Brain pericyte (primary cell): ENCODE measurements at regions not wholly inside any gene's neighbourhood (a gene's known extent, or its start where the extent isn't known, plus 50 kb on each side); places are given as distances from the start of the nearest gene placed in this dataset.
A peak's percentile ranks its signal among the peaks of the same experiment; 100 is the strongest.

Source experiments
- DNase-seq: peaks from one replicate; pipeline ENCODE4 v3.0.0-alpha.2; 2012; ENCODE audit warnings: low read depth, low spot score

DNA sequence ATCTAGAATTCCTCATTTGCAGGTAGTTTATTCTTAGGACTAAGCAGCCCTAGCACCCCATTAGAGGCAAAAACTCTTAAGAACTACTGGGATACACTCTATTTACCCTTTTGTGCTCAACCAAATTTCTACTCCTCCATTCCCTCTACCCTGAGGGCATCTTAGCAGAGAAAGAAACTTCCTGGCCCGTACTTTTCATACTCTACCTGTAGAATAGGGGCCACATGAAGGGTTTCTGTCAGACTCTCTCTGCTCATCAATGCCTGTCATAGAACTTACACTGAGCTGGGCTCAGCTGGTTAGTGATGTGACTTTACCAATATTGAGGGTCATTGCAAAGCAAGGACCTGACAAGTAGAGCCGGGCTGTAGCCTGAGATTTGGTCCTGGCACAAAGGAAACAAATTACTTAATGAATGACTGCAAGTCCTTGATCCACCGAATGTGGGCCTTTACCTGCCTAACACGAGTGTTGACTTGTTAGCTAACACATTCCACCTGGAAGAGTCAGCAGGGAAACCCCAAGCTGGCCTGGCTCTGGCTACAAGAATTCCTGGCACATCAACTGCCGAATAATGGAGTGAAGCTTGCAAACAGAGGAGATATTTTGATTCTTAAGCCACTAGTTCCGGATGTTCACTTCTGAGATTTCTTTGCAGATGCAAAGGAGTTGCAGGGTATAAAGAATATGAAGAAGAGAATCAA, 280.5 kb upstream of the JAG1 start:
- no peak for DNase-seq

DNA sequence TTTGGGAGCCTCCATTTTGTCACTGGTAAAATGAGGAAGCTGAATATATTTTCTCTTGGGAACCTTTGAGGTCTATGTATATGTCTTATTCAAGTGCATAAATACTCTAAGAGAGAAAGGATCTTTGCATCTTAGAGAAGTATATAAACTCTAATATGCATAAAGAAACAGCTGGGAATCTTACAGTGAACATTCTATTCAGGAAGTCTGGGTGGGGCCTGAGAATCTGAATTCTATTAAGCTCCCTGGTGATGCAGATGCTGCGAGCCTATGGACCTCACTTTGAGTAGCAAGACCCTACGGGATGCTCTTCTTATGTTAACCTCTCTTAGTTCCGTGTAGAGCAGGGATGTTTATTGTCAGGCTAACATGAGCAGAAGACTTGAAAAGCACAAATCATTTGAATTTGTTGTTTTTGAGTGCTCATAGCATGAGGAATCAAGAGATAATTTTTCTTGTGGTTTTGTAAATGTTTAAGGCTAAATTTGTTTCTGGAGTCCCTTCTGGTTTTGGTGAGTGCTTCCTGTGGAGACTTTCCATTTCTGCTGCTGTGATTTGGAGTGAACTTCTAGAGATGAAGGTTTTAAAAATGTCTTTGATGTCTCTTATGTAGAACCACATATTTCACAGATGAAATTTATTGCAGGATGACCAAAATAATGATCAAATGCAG, 281.2 kb upstream of the JAG1 start:
- no peak for DNase-seq

DNA sequence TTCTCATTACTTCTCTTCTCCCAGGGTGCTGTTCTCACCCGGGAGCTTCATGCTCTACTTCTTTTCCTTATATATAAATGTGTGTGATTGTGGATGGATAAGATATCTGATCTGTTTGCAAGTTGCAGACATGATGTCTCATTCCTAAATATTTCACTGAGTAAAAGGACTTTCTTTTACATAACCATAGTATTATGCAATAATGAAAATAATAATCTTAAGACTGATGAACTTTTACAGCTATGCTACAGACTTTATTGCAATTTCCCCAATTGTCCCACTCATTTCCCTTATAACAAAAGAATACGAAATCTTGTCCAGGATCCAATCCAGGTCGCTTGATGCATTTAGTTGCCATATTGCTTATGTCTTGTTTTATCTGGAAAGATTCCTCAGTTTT, 284.5 kb upstream of the JAG1 start:
- no peak for DNase-seq

DNA sequence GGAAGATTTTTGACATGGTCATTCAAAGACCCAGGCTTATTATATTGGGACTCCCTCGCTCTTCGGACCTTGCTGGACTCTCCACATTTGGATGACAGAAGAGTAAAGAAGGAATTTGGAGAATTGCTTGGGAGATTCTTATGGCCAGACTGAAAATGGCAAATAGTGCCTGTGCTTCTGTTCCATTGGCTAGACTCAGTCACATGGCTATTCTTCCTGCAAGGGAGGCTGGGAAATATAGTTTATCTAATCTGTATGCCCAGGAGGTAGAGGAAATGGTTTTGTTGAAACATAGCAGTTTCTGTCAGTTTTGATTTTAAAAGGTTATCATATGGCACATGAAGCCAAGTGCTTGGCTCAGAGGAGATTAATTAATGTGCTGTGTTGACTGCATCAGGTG, 286.6 kb upstream of the JAG1 start:
- DNase-seq: no peak

DNA sequence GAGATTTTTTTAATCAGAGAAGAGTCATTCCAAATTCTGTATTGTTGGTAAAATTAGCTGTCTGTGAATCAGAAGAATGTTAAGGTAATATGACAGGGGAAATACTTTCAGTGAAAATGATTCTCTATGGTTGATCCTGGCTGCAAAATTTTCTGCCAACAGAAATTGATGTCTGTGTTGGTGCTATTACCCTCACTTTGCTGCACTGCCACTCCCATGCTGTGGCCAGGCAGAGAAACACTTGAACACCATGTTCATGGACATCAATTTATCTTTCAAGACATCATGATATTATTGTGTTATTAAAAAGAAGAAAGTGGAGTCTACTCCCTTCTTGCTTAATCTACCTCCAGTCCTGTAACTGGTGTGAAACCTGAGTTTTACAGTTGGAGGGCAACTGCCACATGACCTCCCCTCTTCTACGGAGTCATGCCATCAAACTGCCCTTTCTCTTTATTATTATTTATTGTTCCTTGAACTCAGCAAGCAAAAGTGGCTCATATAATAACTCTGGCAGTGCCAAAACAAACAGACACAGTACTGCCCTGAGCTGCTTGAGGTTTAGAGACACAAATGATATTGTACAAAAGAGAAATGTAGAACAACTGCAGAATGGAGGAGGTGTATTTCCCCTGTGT, 288.0 kb upstream of the JAG1 start:
- DNase-seq: peak; percentile 43

DNA sequence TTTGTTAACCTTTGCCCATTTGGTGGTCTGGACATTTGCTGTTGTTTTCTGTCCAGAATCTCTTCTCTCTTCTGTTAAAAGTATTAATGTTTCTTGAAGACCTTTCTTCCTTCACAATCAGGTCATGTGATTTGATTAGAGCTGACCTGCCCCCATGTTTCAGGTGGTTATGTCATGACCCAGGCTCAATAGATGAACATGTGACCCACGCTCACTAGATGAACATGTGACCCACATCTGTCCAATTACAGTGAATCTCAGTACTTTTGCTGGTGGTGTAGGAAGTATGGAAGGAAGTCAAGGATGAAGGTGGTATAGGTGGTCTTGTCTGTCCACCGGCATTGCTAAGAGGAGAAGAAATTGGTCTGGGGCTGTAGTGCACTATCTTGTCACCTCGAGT, 289.1 kb upstream of the JAG1 start:
- DNase-seq: no peak

DNA sequence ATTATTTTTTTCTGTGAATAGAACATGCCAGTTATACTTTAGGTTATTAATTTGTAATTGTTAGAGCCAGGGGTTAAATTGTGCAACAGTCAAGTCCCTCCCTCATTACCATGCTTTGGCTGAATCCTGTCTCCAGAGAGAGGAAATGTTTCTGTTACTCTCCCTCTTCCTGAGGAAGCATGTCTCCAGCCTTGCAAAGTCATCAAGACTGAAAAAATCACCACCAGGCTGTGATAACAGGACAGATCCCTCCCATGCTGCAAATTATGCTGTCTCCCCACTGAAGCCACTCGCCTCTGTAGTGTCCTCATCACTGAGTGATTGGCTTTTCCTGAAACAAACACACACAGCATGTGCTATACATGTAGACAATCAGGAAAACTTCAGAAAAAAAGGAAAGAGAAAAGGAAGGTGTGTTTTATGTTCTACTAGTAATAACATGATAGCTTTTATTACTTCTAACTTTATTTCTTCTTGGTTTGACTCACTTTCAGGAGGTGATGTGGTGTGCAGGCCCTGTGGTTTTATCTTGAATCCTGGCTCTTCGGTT, 290.0 kb upstream of the JAG1 start:
- no peak for DNase-seq

DNA sequence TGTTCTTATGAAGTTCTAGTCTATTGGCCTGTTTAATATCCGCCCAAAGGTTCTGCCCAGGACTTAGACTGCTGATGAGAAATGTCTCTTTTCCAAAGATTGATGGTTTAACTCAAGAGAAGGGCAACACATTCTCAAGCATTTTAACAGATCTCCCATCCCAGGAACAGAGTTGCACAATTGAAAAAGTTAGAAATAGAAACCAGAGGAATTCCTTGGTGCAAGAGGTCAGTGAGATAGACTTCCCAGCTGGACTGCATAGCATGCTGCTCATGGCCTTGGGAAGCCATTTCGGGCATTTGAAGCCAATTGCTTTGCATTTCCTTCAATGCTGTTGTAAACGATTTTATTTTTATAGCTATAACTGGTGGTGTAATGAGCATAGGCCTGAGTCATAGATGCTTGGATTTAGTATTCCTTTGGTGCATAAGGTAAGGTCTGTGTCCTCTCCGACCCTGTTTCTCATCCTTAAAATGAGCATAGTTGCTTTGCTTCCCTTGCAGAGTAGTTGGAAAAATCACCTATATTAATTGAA, 292.2 kb upstream of the JAG1 start:
- DNase-seq: no peak

DNA sequence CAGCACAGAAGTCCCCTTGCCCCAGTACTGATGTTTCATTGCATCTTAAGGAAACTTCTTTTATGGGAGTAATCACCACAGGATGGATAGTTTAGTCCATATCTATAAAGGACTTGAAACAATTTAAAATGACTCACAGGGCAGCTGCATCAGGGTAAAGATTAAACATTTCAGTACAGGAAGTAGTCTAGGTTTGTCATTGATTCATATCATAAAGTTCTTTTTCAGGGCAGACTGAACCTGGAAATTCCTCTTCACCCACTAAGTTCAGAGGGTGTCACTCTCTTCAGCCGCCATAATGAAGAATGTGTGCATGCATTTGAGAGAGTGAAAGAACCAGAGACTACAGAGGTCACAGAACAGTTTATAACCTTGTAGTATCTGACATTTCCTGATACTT, 296.3 kb upstream of the JAG1 start:
- DNase-seq: no peak

DNA sequence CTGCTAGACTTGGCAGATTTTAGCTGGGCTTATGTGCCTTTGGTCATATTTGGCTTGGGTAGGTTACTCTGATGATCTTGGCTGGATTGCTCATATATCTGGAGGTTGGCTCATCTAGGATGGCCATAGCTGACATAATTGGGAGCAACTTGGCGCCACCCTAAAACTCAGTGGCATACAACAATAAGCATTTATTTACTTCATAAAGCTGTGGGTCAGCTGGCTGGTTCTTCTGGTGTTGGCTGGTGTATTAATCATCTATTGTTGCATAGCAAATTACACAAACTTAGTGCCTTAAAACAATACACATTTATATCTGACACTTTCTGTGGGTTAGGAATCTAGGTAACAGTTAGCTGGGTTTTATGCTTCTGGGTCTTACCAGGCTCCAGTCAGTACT, 297.3 kb upstream of the JAG1 start:
- no peak for DNase-seq

DNA sequence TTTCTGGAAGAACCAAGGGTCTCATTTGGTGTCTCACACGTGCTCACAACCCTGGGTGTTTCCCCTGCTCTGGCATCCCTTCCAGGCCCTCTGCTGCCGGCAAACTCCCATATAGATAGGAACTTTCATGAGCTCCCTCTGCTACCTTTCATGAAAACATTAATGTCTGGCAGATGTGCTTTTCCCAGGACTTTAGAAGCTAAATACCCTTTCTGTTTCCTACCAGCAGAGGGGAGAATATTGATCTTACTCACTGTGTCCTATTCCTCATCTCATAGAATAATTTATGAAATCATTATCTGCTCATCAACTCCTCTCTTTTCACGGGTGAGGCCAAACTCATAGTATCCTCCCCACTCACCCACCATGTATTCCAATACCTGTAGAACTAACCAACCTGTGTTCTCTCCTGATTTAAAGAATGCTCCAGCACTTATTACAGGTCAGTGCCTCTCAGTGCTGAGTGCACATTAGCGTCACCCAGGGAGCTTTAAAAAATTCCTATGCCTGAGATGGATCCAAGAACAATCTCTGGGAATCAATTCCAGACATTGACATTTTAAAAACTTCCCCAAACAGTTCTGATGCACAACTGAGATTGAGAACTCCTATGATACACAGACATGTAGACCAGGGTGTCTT, 298.5 kb upstream of the JAG1 start:
- no peak for DNase-seq

DNA sequence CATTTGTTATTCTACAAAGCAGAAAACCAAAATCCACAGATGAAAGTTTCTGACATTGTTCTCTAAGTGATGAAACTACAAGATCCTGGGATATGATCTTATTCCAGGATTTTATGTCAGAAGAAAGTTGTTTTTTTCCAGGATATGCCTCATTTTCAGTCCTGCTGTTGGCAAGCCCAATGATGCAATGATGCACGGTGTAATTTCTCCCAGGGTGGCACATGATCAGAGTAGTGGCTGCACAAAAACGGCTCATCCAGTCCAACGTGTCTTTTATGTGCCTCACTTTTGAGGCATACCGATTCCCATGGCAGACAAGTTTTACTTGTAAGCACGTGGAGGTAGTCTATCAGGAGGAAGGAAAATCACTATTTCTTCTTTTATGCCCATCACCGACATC, 302.3 kb upstream of the JAG1 start:
- DNase-seq: no peak

DNA sequence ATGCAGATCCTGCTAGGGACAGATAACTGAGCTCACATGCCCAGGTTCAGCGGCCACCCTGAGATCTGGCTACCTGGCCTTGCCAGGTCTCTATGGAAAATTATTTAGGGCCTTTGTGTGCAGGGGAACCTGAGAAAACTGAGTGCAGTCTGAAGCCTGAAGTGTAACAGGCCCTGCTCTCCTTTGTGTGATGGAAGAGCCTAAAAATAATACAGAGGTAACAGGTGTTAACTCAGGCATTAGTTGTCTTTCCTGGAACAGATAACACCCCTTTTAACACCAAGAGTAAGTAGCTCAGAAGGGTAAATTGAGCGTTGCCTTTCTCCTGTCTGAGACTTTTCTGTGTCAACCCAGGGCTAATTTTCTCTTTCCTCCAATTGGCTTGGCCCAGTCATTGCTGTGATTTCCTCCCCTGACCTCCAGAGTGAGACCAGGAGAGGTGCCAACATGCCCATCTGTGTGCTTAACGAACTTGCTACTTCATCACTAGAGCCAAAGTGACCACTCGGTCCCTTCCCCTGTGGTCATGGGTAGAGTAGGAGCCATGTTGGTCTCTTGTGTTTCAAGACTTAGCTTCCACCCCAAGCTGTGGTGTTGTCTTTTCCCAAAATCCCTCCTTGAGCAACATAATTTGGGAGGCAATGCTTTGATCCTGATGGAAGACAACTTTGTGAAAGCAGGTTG, 304.4 kb upstream of the JAG1 start:
- DNase-seq: no peak

DNA sequence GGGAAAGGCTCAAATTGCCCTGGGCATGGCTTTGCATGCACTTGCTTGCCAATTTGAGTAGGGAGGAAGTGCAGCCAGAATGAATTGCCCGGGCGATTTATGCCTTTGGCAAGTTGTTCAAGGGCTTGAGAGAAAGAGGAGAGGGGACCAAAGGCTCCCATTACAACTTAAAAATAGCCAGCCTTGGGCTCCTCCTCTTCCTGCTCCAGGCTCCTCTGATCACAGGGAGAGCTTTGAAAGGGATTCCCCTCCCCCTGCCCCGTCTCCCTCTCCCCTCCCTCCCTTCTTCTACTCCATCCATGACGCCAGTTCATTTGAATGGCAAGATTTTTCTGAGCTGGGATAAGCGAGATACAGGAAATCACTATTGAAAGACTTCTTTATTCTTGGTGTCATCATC, 304.9 kb upstream of the JAG1 start:
- DNase-seq: no peak

DNA sequence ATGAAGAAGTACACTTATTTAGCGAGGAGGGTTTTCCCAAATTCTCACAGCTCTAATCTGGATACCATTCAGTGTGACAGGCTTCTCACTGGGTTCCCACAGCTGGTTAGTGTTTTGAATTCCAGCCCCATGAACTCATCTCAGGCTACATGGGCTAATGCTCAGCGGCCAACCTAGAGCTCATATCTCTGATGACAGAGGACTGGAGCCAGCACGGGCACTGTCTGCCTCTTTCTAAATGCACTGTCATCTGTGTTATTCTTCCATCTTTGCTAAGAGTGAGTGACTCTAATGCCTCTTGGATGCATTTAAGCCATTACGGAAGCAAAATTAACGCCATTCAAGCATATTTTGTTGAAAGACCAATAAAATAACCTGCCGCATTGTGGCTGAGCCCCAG, 308.9 kb upstream of the JAG1 start:
- DNase-seq: peak; percentile 42

DNA sequence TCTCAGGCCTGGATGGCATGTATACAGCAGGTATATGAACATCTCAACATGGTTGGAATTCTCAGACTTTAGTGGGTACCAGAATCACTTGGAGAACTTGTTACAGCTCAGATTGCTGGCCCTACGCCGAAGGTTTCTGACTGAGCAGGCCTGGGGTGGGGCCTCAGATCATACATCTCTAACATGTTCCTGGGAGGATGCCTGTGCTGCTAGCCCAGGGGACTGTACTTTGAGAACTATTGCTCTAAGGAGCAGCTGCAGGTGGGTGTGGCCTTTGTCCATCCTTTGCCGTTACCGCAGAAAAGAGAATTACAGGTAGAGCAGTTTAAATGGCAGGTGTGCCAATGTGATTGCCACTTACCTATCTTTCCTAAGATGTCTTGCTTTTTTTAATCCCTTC, 310.5 kb upstream of the JAG1 start:
- DNase-seq: no peak

DNA sequence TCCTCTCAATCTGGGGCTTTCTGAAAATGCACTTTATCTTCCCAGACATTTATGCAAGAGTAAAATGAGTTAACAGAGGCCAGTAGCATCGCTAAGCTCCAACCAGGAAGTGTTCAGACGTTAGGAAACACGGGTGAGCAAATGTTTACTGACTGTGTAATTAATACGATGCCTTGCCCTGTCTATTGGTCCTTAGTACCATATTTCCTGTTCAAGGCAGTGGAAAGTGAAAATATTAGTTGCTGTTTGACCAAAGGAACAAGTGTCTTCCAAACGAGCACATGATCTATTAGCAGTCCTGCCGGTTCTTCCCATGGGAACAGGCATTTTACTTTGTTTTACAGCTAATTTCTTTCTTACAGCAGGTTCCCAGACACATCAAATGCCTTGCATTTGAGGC, 311.1 kb upstream of the JAG1 start:
- DNase-seq: no peak

DNA sequence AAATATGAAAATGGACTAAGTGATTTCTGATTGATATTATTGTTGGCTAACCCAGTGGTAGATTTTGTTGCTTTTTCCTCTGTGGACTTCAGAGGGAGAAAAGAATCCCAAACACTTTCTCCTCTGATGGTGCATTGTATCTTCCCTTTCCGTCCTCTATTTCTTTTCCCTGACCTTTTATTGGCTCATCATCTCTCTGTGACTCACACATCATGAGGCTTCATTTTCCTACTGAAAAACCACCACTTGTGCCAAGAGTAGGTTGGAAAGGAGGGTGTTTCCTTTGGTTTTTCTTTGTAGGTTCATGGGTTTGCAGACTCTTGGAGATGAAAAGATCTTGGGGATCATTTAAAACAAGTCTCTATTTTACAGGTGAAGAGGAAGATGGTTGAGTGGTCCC, 311.7 kb upstream of the JAG1 start:
- peak; percentile 65 for DNase-seq

DNA sequence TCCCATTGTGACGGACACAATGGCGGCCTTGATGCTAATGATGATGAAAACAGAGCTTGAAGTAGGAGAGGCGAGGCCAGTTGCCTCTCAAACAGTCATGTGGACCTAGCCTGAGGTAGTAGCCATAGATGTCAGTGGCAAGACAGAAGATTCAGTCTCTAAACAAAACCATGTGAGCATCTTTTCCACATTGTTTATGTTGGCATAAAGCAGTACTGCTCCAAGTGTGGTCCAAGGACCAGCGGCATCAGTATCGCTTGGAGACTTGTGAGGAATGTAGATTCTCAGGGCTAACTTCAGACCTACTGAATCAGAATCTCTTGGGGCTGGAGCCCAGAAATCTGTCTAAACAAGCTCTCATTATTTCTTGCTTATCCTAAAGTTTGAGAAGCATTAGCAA, 312.8 kb upstream of the JAG1 start:
- DNase-seq: peak; percentile 88

DNA sequence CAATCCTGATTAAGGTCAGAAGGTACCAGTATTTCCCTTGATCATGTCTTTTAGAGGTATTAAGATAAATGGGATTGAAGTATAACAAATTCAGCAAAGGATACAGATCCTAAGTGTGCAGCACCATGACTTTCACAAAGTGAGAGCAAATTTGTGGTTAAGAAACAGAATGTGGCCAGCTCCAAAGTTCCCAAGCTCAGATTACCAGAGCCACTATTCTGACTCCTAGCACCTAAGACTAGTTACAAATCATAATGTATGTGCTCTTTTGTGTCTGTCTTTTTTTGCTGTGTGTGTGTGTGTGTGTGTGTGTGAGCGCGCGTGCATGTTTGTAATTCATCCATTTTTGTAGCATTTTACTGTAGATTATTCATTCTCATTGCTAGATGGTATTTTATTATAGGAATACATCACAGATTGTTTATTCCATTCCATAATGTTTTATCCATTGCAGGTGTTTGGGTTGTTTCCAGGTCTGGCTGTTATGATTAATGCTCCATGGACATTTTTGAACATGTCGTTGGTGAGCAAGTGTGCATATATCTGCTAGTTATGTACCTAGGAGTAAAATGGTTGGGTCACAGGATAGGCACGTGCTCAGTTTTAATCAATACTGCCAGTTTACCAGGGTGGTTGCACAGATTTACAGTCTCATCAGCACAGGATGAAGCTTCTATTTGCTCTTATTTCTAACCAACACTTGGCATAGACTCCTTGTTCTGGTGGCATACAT, 314.0 kb upstream of the JAG1 start:
- no peak for DNase-seq
